NCI-H2171 treated with DMSO at 0.1 percent for 48 hours (cell line): ENCODE measurements at regions not wholly inside any gene's neighbourhood (a gene's known extent, or its start where the extent isn't known, plus 50 kb on each side); places are given as distances from the start of the nearest gene placed in this dataset.
"Not testable (repeated sequence)": the region's sequence is repeated elsewhere in the genome, so short reads cannot be mapped to it uniquely, and the experiment has no call there.

Source experiments
- DNase-seq: peaks from one replicate; lab custom pipeline; 2025; lab: John Stamatoyannopoulos, UW

GRCh38 chr1:98575955-98576354 is 85.6 kb upstream of the SNX7 start:
- no peak for DNase-seq

- DNase-seq = no peak
Measured at GRCh38 chr1:98565951-98566350, 95.6 kb upstream of the SNX7 start.

DNA sequence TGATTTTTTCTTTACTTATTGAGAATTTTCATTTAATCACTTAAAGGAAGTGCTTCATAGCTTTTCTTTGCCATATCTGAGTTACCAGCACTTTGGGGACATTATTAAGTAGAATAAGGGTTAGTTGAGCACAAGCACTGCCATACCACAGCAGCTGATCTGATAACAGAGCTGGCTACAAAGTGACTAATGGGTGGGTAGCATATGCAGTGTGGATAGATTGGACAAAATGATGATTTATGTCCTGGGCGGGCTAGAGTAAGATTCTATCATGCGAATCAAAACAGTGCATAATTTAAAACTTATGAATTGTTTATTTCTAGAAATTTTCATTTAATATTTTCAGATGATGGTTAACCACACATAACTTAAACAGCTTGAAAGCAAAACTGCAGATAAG is 102.2 kb upstream of the SNX7 start:
- no peak for DNase-seq

- no peak for DNase-seq
Measured at GRCh38 chr1:98557895-98558294, 103.6 kb upstream of the SNX7 start.

DNA sequence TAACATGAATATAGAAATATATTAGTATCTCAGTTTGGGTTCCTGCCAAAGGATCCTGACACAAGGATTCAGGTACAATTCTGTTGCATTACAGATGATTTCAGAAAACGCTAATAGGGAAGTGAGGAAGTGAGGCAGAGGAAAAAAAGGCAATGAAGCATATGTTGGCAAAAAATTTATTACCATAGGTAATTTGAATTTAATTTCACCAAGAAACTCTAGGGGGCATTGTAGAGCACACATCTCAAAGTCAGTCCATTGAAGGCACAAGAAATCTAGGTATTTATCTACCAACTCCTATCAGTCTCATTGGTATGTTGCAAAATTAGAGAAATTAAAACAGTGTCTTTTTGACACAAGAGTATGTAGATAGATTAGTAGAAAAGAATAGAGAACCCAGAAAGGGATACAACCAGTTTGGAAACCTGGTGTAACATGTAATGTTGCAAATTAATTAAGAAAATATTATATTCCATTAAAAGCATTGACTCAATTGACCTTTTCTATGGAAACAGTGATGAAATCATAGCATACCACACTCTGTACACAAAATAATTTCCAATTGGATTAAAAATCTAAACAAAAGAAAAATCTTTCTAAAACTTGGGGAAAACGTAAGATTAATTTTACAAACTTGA is 104.9 kb upstream of the SNX7 start:
- DNase-seq = peak; percentile 61

DNA sequence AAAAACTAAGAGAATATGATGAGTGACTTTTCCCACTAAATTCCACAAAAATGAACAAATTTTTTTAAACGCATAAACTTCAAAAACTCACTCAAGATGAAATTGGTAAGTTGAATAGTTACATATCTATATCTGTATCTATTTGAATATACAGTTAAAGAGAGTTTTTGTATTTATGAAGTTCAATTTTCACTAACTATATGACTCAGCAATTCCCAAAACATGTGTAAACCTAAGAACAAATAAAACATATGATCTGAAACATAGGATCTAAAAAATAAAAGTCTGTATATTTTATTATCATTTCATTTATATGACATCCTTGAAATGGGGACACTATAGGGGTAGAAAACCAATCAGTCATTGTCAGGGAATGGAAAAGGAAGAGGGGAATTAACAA is 105.7 kb upstream of the SNX7 start:
- no peak for DNase-seq

- not testable (repeated sequence) for DNase-seq
Measured at GRCh38 chr1:98552576-98553074, 108.9 kb upstream of the SNX7 start.

DNA sequence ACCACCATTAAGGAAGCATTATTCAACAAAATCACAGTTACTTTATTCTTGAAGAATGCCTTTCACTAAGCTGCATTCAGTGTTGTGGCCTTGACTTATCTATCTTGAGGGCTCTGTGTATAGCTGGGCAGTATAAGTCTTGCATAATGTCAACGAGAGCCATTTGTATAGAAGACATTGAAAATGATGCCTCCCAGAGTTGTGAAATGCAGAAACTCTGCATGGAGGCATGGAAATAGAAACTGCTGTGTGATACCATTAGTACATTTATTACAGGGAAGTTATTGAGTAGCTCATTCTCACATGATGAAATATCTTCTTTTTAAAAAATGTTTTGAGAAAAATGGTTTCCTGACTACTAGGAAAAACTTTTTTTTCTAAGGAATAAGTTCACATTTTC is 111.4 kb upstream of the SNX7 start:
- DNase-seq = no peak

GRCh38 chr1:98546319-98546718 is 115.2 kb upstream of the SNX7 start:
- no peak for DNase-seq

DNA sequence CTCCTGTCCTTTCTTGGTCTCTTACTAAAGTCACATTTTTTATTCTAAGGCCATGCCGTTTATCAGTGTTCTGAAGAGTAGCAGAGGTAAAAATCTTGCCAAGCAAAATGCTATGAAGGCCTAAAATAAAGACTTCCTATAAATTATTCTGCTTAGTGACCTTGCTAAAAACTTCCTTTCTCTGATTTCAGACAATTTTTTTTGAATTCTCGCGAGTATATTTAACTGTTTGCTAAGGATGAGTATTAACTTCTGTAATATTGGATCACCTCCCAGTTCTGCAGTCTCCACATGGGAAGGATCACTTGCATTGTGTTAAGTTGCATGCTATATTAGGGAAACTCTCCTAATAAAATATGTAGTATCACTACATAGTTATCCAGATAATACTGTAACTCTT is 123.4 kb upstream of the SNX7 start:
- DNase-seq = no peak

- DNase-seq = no peak
Measured at GRCh38 chr1:98523256-98523655, 138.3 kb upstream of the SNX7 start.

- DNase-seq = no peak
Measured at GRCh38 chr1:98516306-98516705, 145.2 kb upstream of the SNX7 start.

DNA sequence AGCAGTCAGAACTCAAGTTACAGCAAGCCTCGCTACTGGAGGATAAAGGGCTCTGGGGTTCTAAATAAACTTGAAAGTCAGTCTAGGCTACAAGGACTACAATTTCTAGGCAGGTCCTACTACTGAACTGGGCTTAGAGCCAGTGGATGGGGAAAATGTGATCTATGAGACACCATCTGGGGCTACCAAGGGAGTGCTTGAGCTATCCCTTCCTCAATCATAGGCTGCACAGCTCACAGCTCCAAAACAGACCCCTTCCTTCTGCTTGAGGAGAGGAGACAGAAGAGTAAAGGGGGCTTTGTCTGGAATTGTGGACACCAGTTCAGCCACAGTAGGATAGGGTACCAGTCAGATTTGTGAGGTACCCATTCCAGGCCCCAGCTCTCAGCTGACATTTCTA is 145.8 kb upstream of the SNX7 start:
- no peak for DNase-seq

GRCh38 chr1:98512216-98512615 is 149.3 kb upstream of the SNX7 start:
- not testable (repeated sequence) for DNase-seq

GRCh38 chr1:98503771-98504170 is 157.8 kb upstream of the SNX7 start:
- DNase-seq = no peak

DNA sequence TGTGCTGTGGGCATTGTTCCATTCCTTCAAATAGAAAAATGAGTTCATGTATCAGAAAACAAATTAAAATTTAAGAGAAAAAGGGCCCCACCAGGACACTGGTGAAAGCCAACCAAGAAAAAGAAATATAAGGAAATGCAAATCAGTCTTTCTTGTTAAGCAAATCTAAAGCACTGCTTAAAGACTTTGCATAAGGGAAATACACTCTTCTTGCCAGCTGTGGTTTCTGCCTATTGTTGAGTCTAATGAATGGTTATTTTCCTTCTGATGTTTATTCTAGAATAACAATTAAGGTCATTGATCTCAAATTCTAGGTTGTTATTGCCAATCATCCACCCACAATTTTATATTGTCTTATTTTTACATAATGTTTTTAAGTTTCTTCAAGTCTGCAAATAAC is 158.6 kb upstream of the SNX7 start:
- DNase-seq = no peak

GRCh38 chr1:98500324-98500723 is 161.2 kb upstream of the SNX7 start:
- no peak for DNase-seq

GRCh38 chr1:98498651-98499050 is 162.9 kb upstream of the SNX7 start:
- DNase-seq = no peak

GRCh38 chr1:98497497-98497896 is 164.0 kb upstream of the SNX7 start:
- no peak for DNase-seq

- no peak for DNase-seq
Measured at GRCh38 chr1:98496256-98496995, 165.1 kb upstream of the SNX7 start.

GRCh38 chr1:98493469-98493868 is 168.1 kb upstream of the SNX7 start:
- no peak for DNase-seq

- DNase-seq = no peak
Measured at GRCh38 chr1:98490099-98490498, 171.4 kb upstream of the SNX7 start.

DNA sequence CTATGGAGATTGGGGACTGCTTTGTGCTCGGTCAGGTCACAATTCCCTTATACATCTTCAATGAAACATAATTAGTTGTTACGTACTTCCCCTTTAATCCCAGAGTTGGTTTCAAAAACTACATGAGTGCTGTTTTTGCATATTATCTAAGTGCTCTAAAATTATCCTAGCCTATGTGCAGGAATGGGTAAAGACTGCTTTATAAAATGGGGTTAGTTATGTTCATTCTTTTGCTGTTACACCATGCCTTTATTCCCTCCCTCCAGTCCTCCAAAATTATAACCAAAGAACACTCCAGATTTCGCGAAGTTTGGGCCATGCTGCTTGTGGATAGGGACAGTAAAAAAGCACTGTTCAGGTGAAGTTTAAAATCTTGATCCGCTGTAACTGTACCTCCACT is 173.9 kb upstream of the SNX7 start:
- no peak for DNase-seq

DNA sequence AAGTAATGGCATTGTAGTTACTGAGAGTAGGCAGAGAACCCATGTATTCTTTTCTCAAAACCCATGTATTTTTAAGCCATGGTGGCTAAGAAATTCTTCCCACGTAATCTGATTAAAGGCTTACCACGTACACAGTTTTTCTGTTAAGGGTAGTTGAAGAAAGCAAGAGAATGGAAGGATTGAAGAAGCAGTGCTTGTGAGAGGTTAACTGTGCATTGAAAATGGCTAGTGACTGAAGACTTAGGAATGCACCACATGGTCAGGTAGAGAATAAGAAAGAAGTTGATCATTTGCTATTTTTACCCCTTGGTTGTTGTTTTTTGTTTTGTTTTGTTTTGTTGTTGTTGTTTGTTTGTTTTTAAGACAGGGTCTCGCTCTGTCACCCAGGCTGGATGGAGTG is 178.9 kb upstream of the SNX7 start:
- DNase-seq = no peak
